H9 (cell line): ENCODE measurements at regions not wholly inside any gene's neighbourhood (a gene's known extent, or its start where the extent isn't known, plus 50 kb on each side); places are given as distances from the start of the nearest gene placed in this dataset.

Experiments
- DNase-seq: peaks from one replicate; pipeline ENCODE4 v3.0.0-alpha.2; 2017
- H2AFZ ChIP-seq: one replicate; pipeline ENCODE4 v1.6.1; 2013; ENCODE audit warnings: mild to moderate bottlenecking, low read length, control low read depth, moderate library complexity
- H2AK5ac ChIP-seq: 2 replicates; pipeline ENCODE4 v1.6.1; 2013; ENCODE audit warnings: low read length, control low read depth, mixed read lengths; ENCODE audit not compliant: insufficient read length
- H2BK120ac ChIP-seq: one replicate; pipeline ENCODE4 v1.6.1; 2013; ENCODE audit warnings: low read depth, mild to moderate bottlenecking, low read length, control low read depth, inconsistent platforms; ENCODE audit not compliant: poor library complexity, severe bottlenecking
- H2BK12ac ChIP-seq: 2 replicates; pipeline ENCODE4 v1.6.1; 2013; ENCODE audit warnings: low read length, control low read depth, mixed read lengths, low read depth; ENCODE audit not compliant: insufficient read length
- H2BK15ac ChIP-seq: 2 replicates; pipeline ENCODE4 v1.6.1; 2013; ENCODE audit warnings: low read depth, low read length, control low read depth
- H2BK20ac ChIP-seq: one replicate; pipeline ENCODE4 v1.6.1; 2013; ENCODE audit warnings: low read depth, mild to moderate bottlenecking, low read length, control low read depth, inconsistent platforms; ENCODE audit not compliant: poor library complexity, severe bottlenecking
- H2BK5ac ChIP-seq: 2 replicates; pipeline ENCODE4 v1.6.1; 2013; ENCODE audit warnings: low read length, control low read depth, mixed read lengths; ENCODE audit not compliant: insufficient read length
- H3K14ac ChIP-seq: 2 replicates; pipeline ENCODE4 v1.6.1; 2013; ENCODE audit warnings: low read length, control low read depth; ENCODE audit not compliant: insufficient read depth
- H3K18ac ChIP-seq: 2 replicates; pipeline ENCODE4 v1.6.1; 2013; ENCODE audit warnings: low read depth, mild to moderate bottlenecking, mixed read lengths, low read length, control low read depth; ENCODE audit not compliant: insufficient read length
- H3K23ac ChIP-seq: 2 replicates; pipeline ENCODE4 v1.6.1; 2013; ENCODE audit warnings: low read length, control low read depth, mixed read lengths, low read depth; ENCODE audit not compliant: insufficient read length
- H3K23me2 ChIP-seq: 2 replicates; pipeline ENCODE4 v1.6.1; 2013; ENCODE audit warnings: low read depth, mild to moderate bottlenecking, mixed read lengths, low read length, control low read depth; ENCODE audit not compliant: insufficient read length, poor library complexity, severe bottlenecking
- H3K27ac ChIP-seq: 2 replicates; pipeline ENCODE4 v1.5.1; 2013; ENCODE audit warnings: low read length, control low read depth, mixed read lengths, low read depth; ENCODE audit not compliant: insufficient read length
- H3K27me3 ChIP-seq: 2 replicates; pipeline ENCODE4 v1.6.1; 2013; ENCODE audit warnings: low read length, control low read depth, inconsistent platforms; ENCODE audit not compliant: insufficient read depth
- H3K4ac ChIP-seq: 2 replicates; pipeline ENCODE4 v1.6.1; 2013; ENCODE audit warnings: low read depth, mild to moderate bottlenecking, control low read depth, inconsistent platforms, low read length, moderate library complexity
- H3K4me1 ChIP-seq: 2 replicates; pipeline ENCODE4 v1.6.1; 2013; ENCODE audit warnings: low read length, control low read depth, inconsistent platforms; ENCODE audit not compliant: insufficient read depth
- H3K4me2 ChIP-seq: 2 replicates; pipeline ENCODE4 v1.6.1; 2013; ENCODE audit warnings: low read length, control low read depth, mixed read lengths; ENCODE audit not compliant: insufficient read length, insufficient read depth
- H3K56ac ChIP-seq: 2 replicates; pipeline ENCODE4 v1.6.1; 2013; ENCODE audit warnings: low read depth, mild to moderate bottlenecking, mixed read lengths, low read length, control low read depth; ENCODE audit not compliant: insufficient read length
- H3K79me1 ChIP-seq: 2 replicates; pipeline ENCODE4 v1.6.1; 2013; ENCODE audit warnings: low read depth, mild to moderate bottlenecking, moderate library complexity, low read length, control low read depth, inconsistent platforms; ENCODE audit not compliant: insufficient read depth, poor library complexity, severe bottlenecking
- H3K79me2 ChIP-seq: 2 replicates; pipeline ENCODE4 v1.6.1; 2013; ENCODE audit warnings: low read length, control low read depth, inconsistent platforms; ENCODE audit not compliant: insufficient read depth
- H3K9ac ChIP-seq: 2 replicates; pipeline ENCODE4 v1.6.1; 2013; ENCODE audit warnings: low read length, control low read depth, mixed read lengths; ENCODE audit not compliant: insufficient read length; ENCODE audit errors: extremely low read depth
- H3K9me3 ChIP-seq: one replicate; pipeline ENCODE4 v1.6.1; 2013; ENCODE audit warnings: low read depth, low read length, inconsistent platforms; ENCODE audit not compliant: control insufficient read depth
- H3T11ph ChIP-seq: one replicate; pipeline ENCODE4 v1.6.1; 2013; ENCODE audit warnings: mild to moderate bottlenecking, low read length, control low read depth, inconsistent platforms
- H4K20me1 ChIP-seq: one replicate; pipeline ENCODE4 v1.6.1; 2013; ENCODE audit not compliant: control insufficient read depth, insufficient read length, insufficient read depth
- H4K5ac ChIP-seq: 2 replicates; pipeline ENCODE4 v1.6.1; 2013; ENCODE audit warnings: low read depth, mild to moderate bottlenecking, mixed read lengths, low read length, control low read depth; ENCODE audit not compliant: insufficient read length
- H4K8ac ChIP-seq: replicated peaks from 2 replicates; pipeline ENCODE4 v1.6.1; 2013; ENCODE audit warnings: low read length, control low read depth, mixed read lengths, low read depth; ENCODE audit not compliant: insufficient read length
- H4K91ac ChIP-seq: 2 replicates; pipeline ENCODE4 v1.6.1; 2013; ENCODE audit warnings: low read depth, mild to moderate bottlenecking, moderate library complexity, mixed read lengths, low read length, control low read depth; ENCODE audit not compliant: insufficient read length
- H3K27ac Mint-ChIP-seq, 3 experiments: 2 replicates in 2 of 3; 3 replicates in 1 of 3; pipeline ENCODE4 v1.8.0; 2020 to 2021; ENCODE audit warnings: mixed read lengths in 3 of 3, mild to moderate bottlenecking in 1 of 3, moderate library complexity in 1 of 3
- H3K27me3 Mint-ChIP-seq: 2 replicates; pipeline ENCODE4 v1.8.0; 2021; ENCODE audit warnings: low read depth, mild to moderate bottlenecking, moderate library complexity, mixed read lengths
- H3K36me3 Mint-ChIP-seq, 3 experiments: 2 replicates in 2 of 3; 3 replicates in 1 of 3; pipeline ENCODE4 v1.8.0; 2020 to 2021; ENCODE audit warnings: low read depth in 3 of 3, mixed read lengths in 3 of 3; ENCODE audit not compliant: insufficient read depth in 1 of 3
- H3K4me1 Mint-ChIP-seq, 2 experiments: 2 replicates each; pipeline ENCODE4 v1.8.0; 2020; ENCODE audit warnings: mixed read lengths in 2 of 2
- H3K4me3 Mint-ChIP-seq, 2 experiments: 2 replicates in 1 of 2; 3 replicates in 1 of 2; pipeline ENCODE4 v1.8.0; 2020 to 2021; ENCODE audit warnings: mild to moderate bottlenecking in 2 of 2, mixed read lengths in 2 of 2, moderate library complexity in 1 of 2
- H3K9me3 Mint-ChIP-seq, 2 experiments: 2 replicates in 1 of 2; 3 replicates in 1 of 2; pipeline ENCODE4 v1.8.0; 2020; ENCODE audit warnings: mild to moderate bottlenecking in 2 of 2, mixed read lengths in 2 of 2, moderate library complexity in 1 of 2
- CTCF ChIP-seq: fragments of 200-600 bp; sonication (generic); conservative IDR thresholded peaks from 3 replicates; pipeline ENCODE4 v1.8.0; 2021; ENCODE audit warnings: antibody characterized with exemption, mild to moderate bottlenecking
- WGBS: extraction: QIAGEN DNeasy Blood & Tissue Kit; methylation state at CpG from one replicate; pipeline ENCODE4 v1.1.7; 2013; ENCODE audit warnings: missing lambda C conversion rate, low lambda C conversion rate, mixed read lengths; ENCODE audit not compliant: insufficient read length; ENCODE audit errors: extremely low coverage; 5-methylcytosine and 5-hydroxymethylcytosine counted together

GRCh38 chr3:135678386-135678785 is 287.1 kb upstream of the PPP2R3A start:
- Histone ChIP-seq H2BK20ac (no peak overlapping the region), H2AK5ac (no peak overlapping the region), H3K4me2 (no peak overlapping the region), H3K79me2 (no peaks in the 10 kb centered on the region), H4K91ac (no peak overlapping the region), H3K18ac (no peak overlapping the region), H3K23me2 (no peaks in the 10 kb centered on the region), H3K56ac (no peak overlapping the region), H3K23ac (no peak overlapping the region), H3K9me3 (no peaks in the 10 kb centered on the region), H3K14ac (no peak overlapping the region), H3T11ph (no peak overlapping the region), H4K20me1 (no peaks in the 10 kb centered on the region), H2BK15ac (no peak overlapping the region), H3K79me1 (no peaks in the 10 kb centered on the region), H3K9ac (no peak overlapping the region), H3K27ac (no peak overlapping the region), H2BK5ac (no peak overlapping the region), H3K4ac (no peak overlapping the region), H2BK12ac (no peak overlapping the region), H3K4me1 (no peaks in the 10 kb centered on the region), H2AFZ (no peak overlapping the region), H2BK120ac (no peak overlapping the region), H4K5ac (no peak overlapping the region), H3K27me3 (no peaks in the 10 kb centered on the region), H4K8ac (no peak overlapping the region)
- TF ChIP-seq CTCF = no peak
- peaks cover 0 to 5% (median 0%) of the 10 kb centered on the region in 3 experiments; a peak in 1 of 7 replicates for H3K36me3 Mint-ChIP-seq
- peaks cover 0 to 3% of the 10 kb centered on the region in 2 experiments; a peak in 1 of 4 replicates for H3K4me1 Mint-ChIP-seq
- no peak overlapping the region for H3K4me3 Mint-ChIP-seq
- no peak overlapping the region; a peak in 1 of 7 replicates for H3K27ac Mint-ChIP-seq
- WGBS = no CpG with 5 or more reads among the region's 4 CpGs
- no peak for DNase-seq
- peaks cover 13 to 19% of the 10 kb centered on the region in 2 experiments for H3K9me3 Mint-ChIP-seq
- no peaks in the 10 kb centered on the region for H3K27me3 Mint-ChIP-seq
